ENCODE measurements at regions not wholly inside any gene's neighbourhood (a gene's known extent, or its start where the extent isn't known, plus 50 kb on each side); places are given as distances from the start of the nearest gene placed in this dataset.

- H3K27me3 Mint-ChIP-seq, result peaks cover 3 to 16% (median 5%) of the 10 kb centered on the region in 5 donors
- DNase-seq, result peak in 7 of 10 donors; percentile 6 to 33 (median 26)
- ATAC-seq, result no peak
- no peaks in the 10 kb centered on the region for H3K9me3 Mint-ChIP-seq
- no peaks in the 10 kb centered on the region for H3K36me3 Mint-ChIP-seq
- H3K4me3 Mint-ChIP-seq, result peak overlapping the region in 1 of 10 donors; percentile 23
- H3K27ac Mint-ChIP-seq, result no peak overlapping the region
- POLR2A ChIA-PET, result no interaction called here
- H3K4me1 Mint-ChIP-seq, result peaks cover 0 to 4% (median 1%) of the 10 kb centered on the region in 4 donors
These were observed 68.7 kb upstream of the ZNF618 start for GRCh38 chr9:113807173-113808061.

- H3K27me3 Mint-ChIP-seq, result peaks cover 11 to 20% (median 12%) of the 10 kb centered on the region in 5 donors
- no peaks in the 10 kb centered on the region for H3K9me3 Mint-ChIP-seq
- H3K4me1 Mint-ChIP-seq, result peaks cover 0 to 4% (median 1%) of the 10 kb centered on the region in 4 donors
- H3K36me3 Mint-ChIP-seq, result no peaks in the 10 kb centered on the region
- ATAC-seq, result no peak
- POLR2A ChIA-PET, result no interaction called here
- no peak overlapping the region for H3K4me3 Mint-ChIP-seq
- DNase-seq, result no peak
- no peak overlapping the region for H3K27ac Mint-ChIP-seq
These were observed 67.4 kb upstream of the ZNF618 start for GRCh38 chr9:113808391-113809358.

- ATAC-seq (no peak), DNase-seq (no peak)
- Mint-ChIP-seq H3K4me3 (no peak overlapping the region), H3K27ac (no peak overlapping the region), H3K36me3 (peaks cover 0 to 8% (median 0%) of the 10 kb centered on the region in 3 donors), H3K9me3 (peaks cover 0 to 14% (median 4%) of the 10 kb centered on the region in 9 donors), H3K4me1 (no peaks in the 10 kb centered on the region), H3K27me3 (peaks cover 18 to 62% (median 24%) of the 10 kb centered on the region in 5 donors)
- POLR2A ChIA-PET, result no interaction called here
These were observed 58.9 kb upstream of the ZNF618 start for GRCh38 chr9:113817171-113817570.

- Mint-ChIP-seq H3K27me3 (peaks cover 16 to 54% (median 22%) of the 10 kb centered on the region in 5 donors), H3K4me1 (no peaks in the 10 kb centered on the region), H3K9me3 (peaks cover 2 to 20% (median 8%) of the 10 kb centered on the region in 9 donors), H3K36me3 (peaks cover 0 to 12% (median under 1%) of the 10 kb centered on the region in 3 donors), H3K27ac (no peak overlapping the region), H3K4me3 (no peak overlapping the region)
- DNase-seq (no peak), ATAC-seq (no peak)
- POLR2A ChIA-PET, result no interaction called here
These were observed 57.7 kb upstream of the ZNF618 start for GRCh38 chr9:113818391-113818790.

- no peak overlapping the region for H3K27ac Mint-ChIP-seq
- H3K4me3 Mint-ChIP-seq, result no peak overlapping the region
- no peaks in the 10 kb centered on the region for H3K4me1 Mint-ChIP-seq
- peaks cover 9 to 42% (median 14%) of the 10 kb centered on the region in 5 donors for H3K27me3 Mint-ChIP-seq
- no peak for DNase-seq
- H3K36me3 Mint-ChIP-seq, result peaks cover 0 to 22% (median 3%) of the 10 kb centered on the region in 3 donors
- H3K9me3 Mint-ChIP-seq, result peaks cover 2 to 29% (median 13%) of the 10 kb centered on the region in 9 donors
- no peak for ATAC-seq
- POLR2A ChIA-PET, result no interaction called here
These were observed 53.8 kb upstream of the ZNF618 start for GRCh38 chr9:113822315-113822714.

- Mint-ChIP-seq H3K9me3 (peaks cover under 1 to 26% (median 14%) of the 10 kb centered on the region in 9 donors), H3K27me3 (peaks cover 8 to 35% (median 14%) of the 10 kb centered on the region in 5 donors), H3K27ac (no peak overlapping the region)
These were observed 52.7 kb upstream of the ZNF618 start for GRCh38 chr9:113823421-113823820.

More at GRCh38 chr9:113823421-113823820, 52.7 kb upstream of the ZNF618 start:
- peaks cover 2 to 6% (median 3%) of the 10 kb centered on the region in 4 donors for H3K4me1 Mint-ChIP-seq
- ATAC-seq, result no peak
- no peak for DNase-seq
- POLR2A ChIA-PET, result no interaction called here
- H3K36me3 Mint-ChIP-seq, result peaks cover 0 to 19% (median 3%) of the 10 kb centered on the region in 3 donors
- H3K4me3 Mint-ChIP-seq, result no peak overlapping the region
